Peyer's patch (tissue), 4 donors: ENCODE measurements at regions not wholly inside any gene's neighbourhood (a gene's known extent, or its start where the extent isn't known, plus 50 kb on each side); places are given as distances from the start of the nearest gene placed in this dataset.
"Not testable (repeated sequence)": the region's sequence is repeated elsewhere in the genome, so short reads cannot be mapped to it uniquely, and the experiment has no call there.

Source experiments
- DNase-seq, 3 donors: peaks; one replicate each; pipeline ENCODE4 v3.0.0-alpha.2; 2017 to 2019
- H3K27ac ChIP-seq, 4 donors: fragments of 200-600 bp; sonication (generic); one replicate each; pipeline ENCODE4 v1.5.1; 2016 to 2019
- H3K27me3 ChIP-seq, 2 donors: fragments of 200-600 bp; sonication (generic); one replicate each; pipeline ENCODE4 v1.5.1; 2019
- H3K36me3 ChIP-seq, 3 donors: fragments of 200-600 bp; sonication (generic); one replicate each; pipeline ENCODE4 v1.5.1; 2016 to 2019
- H3K4me1 ChIP-seq, 4 donors: fragments of 200-600 bp; sonication (generic); one replicate each; pipeline ENCODE4 v1.5.1; 2016 to 2019
- H3K4me3 ChIP-seq, 4 donors: fragments of 200-600 bp; sonication (generic); 1 replicate in 3 of 4; 2 replicates in 1 of 4; pipeline ENCODE4 v1.5.1; 2016 to 2019; ENCODE audit warnings: mild to moderate bottlenecking in 1 of 4
- H3K9me3 ChIP-seq, 4 donors: fragments of 200-600 bp; sonication (generic); one replicate each; pipeline ENCODE4 v1.5.1; 2016 to 2019; ENCODE audit warnings: mild to moderate bottlenecking in 1 of 4
- CTCF ChIP-seq, 6 experiments: fragments of 450-650 bp in 4 of 6; fragments of 200-600 bp in 2 of 6; sonication (generic) in 1 of 6; IDR thresholded peaks; one replicate each; pipeline ENCODE4 v1.5.1; 2017 to 2019; ENCODE audit warnings: antibody characterized with exemption in 6 of 6, mild to moderate bottlenecking in 3 of 6, moderate library complexity in 1 of 6
- POLR2A ChIP-seq, 2 donors: fragments of 450-650 bp; IDR thresholded peaks; one replicate each; pipeline ENCODE4 v1.5.1; 2017; ENCODE audit warnings: antibody characterized with exemption in 2 of 2, mild to moderate bottlenecking in 2 of 2, moderate library complexity in 2 of 2

DNA sequence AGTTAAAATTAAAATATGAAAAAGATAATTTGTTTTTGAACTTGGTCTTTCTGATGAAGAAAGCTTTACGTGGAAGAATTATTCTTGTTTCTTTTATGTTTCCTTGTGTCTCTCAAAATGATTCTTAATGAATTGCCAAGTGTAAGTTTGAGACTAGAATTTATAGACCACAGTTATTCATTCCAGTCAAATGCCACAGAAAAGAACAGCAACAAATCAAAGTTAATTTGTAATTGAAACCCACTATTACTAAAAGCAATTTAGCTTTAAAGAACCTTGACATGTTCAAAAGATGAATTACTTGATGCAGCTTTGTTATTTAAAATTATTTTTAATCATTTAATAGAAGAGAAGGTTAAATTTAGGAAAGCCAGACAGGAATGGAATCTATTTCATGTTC lies 1277.7 kb upstream of the NUDT12 start:
- Histone ChIP-seq H3K27ac (no peak overlapping the region), H3K9me3 (no peaks in the 10 kb centered on the region), H3K27me3 (no peaks in the 10 kb centered on the region), H3K4me1 (no peaks in the 10 kb centered on the region), H3K4me3 (no peak overlapping the region), H3K36me3 (no peaks in the 10 kb centered on the region)
- DNase-seq, result no peak
- TF ChIP-seq CTCF (IDR thresholded peaks at IDR 0.05) (no peak), POLR2A (IDR thresholded peaks at IDR 0.05) (no peak)

GRCh38 chr5:104831515-104831914 lies 1268.9 kb upstream of the NUDT12 start:
- H3K36me3 ChIP-seq, H3K27ac ChIP-seq, H3K9me3 ChIP-seq, H3K4me3 ChIP-seq, H3K4me1 ChIP-seq, H3K27me3 ChIP-seq, DNase-seq: not testable (repeated sequence)

GRCh38 chr5:104821606-104822005 lies 1259.0 kb upstream of the NUDT12 start:
- Histone ChIP-seq H3K4me1 (no peaks in the 10 kb centered on the region), H3K9me3 (no peaks in the 10 kb centered on the region), H3K36me3 (no peaks in the 10 kb centered on the region), H3K27me3 (no peaks in the 10 kb centered on the region), H3K27ac (no peak overlapping the region), H3K4me3 (no peak overlapping the region)
- DNase-seq, result no peak
- no peak for TF ChIP-seq CTCF (IDR thresholded peaks at IDR 0.05)
- TF ChIP-seq POLR2A (IDR thresholded peaks at IDR 0.05), result no peak

GRCh38 chr5:104817127-104817526 lies 1254.5 kb upstream of the NUDT12 start:
- no peak overlapping the region for H3K4me3 ChIP-seq
- H3K9me3 ChIP-seq, result no peaks in the 10 kb centered on the region
- no peaks in the 10 kb centered on the region for H3K27me3 ChIP-seq
- DNase-seq, result no peak
- H3K27ac ChIP-seq, result no peak overlapping the region
- H3K36me3 ChIP-seq, result no peaks in the 10 kb centered on the region
- H3K4me1 ChIP-seq, result no peaks in the 10 kb centered on the region
- TF ChIP-seq POLR2A (IDR thresholded peaks at IDR 0.05) (no peak), CTCF (IDR thresholded peaks at IDR 0.05) (no peak)

DNA sequence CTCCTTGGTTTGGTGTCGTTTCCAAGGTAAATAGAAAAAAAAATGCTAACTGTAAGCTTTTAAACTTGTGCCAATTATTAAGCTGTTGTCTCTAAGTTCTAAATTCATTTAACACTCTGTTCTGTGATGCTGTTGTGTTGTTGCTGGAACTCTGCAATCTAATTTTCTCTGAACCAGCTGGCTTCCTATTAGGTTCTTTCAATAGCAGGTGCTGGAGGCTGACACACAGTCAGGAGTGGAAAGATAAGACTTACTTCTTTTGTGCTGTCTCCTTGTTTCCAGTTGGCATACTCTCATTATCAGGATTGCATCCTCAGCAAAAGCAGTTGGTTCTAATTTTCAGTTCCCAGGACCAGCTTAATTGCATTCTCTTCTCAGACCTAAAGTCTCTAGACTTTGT lies 1252.6 kb upstream of the NUDT12 start:
- Histone ChIP-seq H3K4me1 (no peaks in the 10 kb centered on the region), H3K4me3 (no peak overlapping the region), H3K9me3 (no peaks in the 10 kb centered on the region), H3K36me3 (no peaks in the 10 kb centered on the region), H3K27me3 (no peaks in the 10 kb centered on the region), H3K27ac (no peak overlapping the region)
- TF ChIP-seq CTCF (IDR thresholded peaks at IDR 0.05), result no peak
- TF ChIP-seq POLR2A (IDR thresholded peaks at IDR 0.05), result no peak
- no peak for DNase-seq

- Histone ChIP-seq H3K27ac (no peak overlapping the region), H3K9me3 (no peaks in the 10 kb centered on the region), H3K27me3 (no peaks in the 10 kb centered on the region), H3K4me3 (no peak overlapping the region), H3K36me3 (no peaks in the 10 kb centered on the region), H3K4me1 (no peaks in the 10 kb centered on the region)
- peak in 1 of 6 experiments; percentile 15 for TF ChIP-seq CTCF (IDR thresholded peaks at IDR 0.05)
- TF ChIP-seq POLR2A (IDR thresholded peaks at IDR 0.05), result no peak
- DNase-seq, result no peak
Observed at GRCh38 chr5:104800440-104801048, 1238.0 kb upstream of the NUDT12 start.
